HG03558 (cell line): ENCODE measurements at regions not wholly inside any gene's neighbourhood (a gene's known extent, or its start where the extent isn't known, plus 50 kb on each side); places are given as distances from the start of the nearest gene placed in this dataset.
"Not testable (repeated sequence)": the region's sequence is repeated elsewhere in the genome, so short reads cannot be mapped to it uniquely, and the experiment has no call there.

ENCODE experiments used
- ATAC-seq: cut with Tn5 transposase; IDR thresholded peaks from one replicate; pipeline ENCODE4 v1.9.1; 2021; ENCODE audit warnings: moderate number of reproducible peaks; ENCODE audit not compliant: unreplicated experiment; ENCODE audit errors: extremely low read depth

DNA sequence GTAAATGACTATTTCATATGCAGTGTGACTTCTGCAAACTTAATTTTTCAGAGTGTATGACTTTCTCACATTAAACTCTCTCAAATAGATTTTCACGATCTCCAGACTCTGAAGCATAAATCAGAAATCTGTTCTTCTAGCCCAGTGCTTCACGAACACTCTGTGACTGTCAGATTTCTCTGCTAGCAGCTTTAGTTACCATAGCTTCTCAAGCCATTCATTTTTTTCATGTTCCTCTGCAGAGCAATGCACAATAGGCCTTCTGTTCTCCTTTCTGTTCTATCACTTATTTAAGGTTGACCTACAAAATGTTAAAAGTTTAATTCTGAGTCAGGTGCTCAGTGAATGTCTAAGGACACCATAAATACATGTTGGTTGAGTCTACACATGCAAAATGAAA is 1102.2 kb downstream of the TUSC7 start:
- ATAC-seq, result no peak

DNA sequence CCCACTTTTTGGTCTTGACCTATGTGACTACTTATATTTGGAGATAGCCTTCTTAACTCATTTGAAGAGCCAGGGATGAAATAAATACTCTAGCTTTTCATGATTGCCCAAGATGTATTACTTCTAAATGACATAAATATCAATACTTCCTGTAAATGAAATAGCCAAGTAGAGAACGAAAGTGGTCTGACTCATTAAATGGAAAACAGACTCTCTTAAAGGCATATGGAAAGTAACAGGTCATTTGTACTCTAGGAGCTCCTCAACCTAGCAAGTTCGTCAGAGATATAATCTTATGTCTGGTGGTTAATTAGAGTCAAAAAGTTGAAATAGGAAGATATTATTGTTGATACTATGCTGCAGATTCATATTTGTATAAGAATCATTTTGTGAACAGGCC is 1105.4 kb downstream of the TUSC7 start:
- ATAC-seq, result no peak

DNA sequence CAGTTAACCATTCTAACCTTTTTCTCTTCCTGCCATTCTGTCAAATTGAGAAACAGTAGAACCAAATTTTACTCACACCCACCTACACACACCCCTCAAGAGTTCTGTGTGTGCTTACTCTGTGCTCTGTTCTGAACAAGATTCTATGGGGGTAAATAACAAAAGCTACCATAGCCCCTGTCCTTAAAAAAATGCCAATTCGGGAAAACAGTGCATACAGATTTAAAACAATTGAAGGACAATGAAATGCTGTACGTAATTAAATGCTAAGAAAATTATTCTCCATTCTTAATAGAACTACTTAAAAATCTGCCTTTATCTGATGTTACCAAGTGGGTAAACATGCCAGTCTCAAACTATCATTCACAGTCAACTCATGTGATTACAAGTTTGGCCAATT is 1107.5 kb downstream of the TUSC7 start:
- no peak for ATAC-seq

DNA sequence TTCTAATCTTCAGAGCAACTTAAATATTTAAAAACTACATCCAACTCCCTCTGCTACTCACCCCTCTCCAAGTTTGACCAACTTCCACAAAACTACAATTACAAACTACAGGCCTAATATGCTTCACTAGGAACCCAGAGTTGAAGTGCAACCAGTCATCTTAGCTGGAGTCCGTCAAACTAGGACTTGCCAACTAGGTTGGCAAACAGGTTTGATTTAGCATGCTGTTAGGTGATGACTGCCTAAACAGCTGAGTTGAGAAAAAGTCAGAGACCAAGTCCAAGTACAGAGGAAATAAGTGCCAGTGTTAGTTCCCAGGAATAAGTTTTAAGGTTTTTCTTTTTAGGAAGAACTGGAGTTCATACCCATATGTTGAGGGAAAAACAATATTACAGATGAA is 1109.0 kb downstream of the TUSC7 start:
- no peak for ATAC-seq

DNA sequence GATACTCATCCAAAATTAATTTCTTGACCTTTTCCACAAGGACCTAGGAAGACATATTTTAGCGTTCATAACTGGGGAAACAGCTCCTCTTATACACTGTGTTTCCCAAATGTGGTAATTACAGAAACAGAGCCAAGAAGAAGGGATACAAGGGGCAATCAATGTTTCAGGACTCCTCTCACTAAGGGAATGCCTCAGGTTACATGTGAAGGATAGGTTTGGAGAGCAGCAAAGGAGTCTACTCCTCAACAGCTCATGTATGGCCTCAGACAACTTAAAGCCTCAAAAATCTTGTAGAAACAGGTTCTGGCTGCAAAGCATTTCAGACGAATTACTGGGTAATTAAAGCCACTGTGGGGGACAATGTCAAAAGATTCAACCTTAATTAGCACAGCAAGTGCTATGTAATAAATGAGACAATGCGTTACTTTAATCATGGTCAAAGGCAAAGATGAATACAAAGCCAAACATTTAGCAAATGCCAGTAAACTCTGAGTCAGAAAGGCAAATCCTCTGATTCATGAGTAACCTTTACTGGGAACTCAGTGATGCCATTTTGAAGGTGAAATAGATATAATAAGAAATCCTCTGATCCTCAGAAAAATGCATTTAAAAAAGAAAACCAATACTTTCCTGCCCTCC is 1111.2 kb downstream of the TUSC7 start:
- ATAC-seq, result no peak

DNA sequence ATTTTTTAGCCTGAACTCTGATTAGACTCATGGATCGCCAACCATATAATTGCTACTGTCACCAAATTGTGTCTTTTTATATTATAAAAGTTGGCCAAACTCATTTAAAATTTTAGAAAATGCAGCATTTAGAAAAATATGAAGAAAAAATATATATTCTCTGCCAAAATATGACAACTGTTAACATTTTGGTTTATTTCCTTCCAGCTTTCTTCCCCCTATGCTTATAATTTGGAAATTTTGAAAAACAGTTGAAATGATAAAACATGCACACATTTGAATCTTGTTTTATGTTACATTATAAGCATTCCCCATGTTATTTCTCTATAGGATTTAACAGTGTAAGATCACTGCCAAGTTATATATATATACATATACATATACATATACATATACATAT is 1112.8 kb downstream of the TUSC7 start:
- ATAC-seq, result no peak

DNA sequence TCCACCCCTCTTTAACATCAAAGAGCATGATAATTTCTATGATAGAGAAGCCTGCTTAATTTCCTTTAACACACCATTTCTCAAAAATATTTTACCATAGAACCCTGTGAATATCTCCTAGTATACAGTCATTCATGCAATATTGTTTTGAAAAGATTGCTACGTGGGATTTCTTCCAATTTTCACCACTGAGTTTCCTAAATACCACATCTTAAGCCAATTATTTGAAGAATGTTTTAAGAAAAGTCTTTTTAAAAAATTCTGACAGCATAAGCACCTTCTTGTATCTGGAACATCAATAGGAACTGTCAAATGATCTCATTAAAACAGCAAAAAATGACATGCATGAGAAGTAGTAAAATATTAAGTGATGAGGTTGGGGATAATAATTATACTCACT is 1126.7 kb downstream of the TUSC7 start:
- no peak for ATAC-seq

DNA sequence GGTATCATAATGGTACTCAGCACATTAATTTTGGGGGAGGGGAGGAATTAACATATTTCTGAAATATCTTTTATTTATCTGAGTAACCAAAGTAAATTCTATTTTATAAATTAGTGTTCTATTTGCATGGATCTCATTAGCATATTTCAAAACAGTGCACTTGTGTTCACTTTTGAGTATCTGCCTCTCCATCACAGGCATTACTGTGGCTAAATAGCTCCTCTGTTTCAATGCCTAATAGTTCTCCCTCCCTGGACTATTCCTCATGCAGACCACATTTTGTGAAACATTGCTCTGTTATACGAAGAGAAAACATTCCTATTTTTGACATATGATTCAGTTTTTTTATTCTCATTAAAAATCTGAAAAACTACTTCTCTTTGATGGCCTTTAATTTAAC is 1127.8 kb downstream of the TUSC7 start:
- no peak for ATAC-seq

DNA sequence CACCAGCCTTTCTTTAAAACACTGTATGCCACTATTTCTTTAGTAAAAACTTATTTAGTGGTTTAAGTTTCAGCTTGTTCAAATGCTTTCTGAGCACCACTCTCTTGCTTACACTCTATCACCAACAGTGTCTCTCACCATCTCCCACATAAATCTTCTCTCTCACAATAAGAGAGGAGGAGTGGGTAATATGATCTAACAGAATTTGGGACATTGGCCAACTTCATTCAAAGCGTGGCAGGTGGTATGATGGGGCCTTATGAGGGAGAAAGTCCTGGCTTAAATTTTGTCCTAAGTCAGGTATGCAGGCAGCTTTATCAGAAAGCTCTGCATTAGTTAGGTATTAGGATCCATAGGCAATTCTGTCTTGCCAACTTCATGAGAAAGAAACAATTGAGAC is 1132.5 kb downstream of the TUSC7 start:
- ATAC-seq, result no peak

DNA sequence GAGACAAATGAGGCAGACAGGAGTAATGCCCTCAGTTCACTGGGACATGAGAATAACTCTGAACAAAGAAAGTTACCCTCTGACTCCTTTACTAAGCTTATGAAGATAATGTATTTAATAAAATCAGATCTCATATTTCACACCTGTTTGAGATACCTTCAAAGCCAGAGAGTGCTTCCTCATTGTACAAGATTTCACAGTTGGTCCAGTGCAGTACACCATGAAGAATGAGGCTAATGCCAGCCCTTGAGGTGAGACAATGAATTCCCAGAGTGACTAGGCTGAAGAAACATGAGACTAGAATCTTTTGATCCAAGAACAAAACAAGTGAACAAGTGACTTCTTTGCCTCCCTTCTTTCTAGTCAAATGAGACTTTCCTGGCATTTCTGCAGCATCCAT is 1133.8 kb downstream of the TUSC7 start:
- no peak for ATAC-seq

DNA sequence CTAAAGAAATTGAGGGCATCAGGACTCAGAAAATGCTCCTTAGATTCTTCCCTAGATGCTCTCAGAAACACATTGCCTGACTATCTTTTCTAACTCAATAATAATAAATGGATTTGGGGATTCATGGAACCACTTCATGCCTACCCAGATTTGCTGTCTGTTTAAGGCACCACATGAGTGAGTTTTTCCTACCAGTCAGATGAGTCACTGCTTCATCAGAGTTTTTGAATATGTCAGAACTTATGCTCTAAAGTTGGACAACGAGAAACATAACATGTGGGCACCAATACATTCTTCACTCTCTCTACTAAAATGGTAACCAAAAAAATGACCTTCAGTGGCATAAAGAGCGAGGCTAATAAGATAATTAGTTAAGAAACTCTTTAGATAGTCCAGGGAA is 1135.1 kb downstream of the TUSC7 start:
- no peak for ATAC-seq

DNA sequence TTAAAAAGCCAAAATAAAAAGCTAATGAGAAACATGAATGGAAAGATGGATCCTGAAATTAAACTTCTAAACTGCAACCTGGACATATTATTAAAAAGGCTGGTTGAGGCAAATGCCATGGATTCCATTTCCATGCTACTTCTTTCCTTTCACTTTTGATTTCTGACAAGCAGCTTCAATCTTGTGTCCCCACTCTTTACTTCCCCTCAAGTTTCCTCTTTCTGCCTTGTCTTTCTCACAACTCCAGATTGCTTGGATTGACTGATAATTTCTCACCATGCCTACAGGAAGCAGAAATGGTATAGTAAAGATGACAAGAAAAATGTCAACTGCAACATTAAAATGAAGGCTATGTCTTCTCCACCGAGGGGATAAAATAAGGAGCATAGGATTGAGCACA is 1136.7 kb downstream of the TUSC7 start:
- ATAC-seq, result no peak

DNA sequence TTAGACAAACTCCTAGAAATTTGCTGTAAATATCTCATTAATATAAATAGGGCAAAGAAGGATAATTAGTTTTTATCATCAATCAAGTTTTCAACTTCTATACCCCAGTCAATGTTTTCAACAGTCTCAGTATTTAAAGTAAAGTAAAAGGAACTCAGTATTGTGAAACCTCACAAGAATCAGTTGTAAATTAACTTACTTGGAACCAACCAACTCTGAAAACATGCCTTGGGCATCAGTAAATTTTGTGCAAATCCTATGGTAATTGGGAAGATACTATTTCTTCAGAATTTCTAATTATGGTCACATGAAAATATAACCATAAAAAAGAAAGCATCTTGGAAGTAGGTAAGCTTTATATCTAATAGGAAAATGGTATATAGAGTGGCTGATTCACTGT is 1139.0 kb downstream of the TUSC7 start:
- ATAC-seq, result no peak

DNA sequence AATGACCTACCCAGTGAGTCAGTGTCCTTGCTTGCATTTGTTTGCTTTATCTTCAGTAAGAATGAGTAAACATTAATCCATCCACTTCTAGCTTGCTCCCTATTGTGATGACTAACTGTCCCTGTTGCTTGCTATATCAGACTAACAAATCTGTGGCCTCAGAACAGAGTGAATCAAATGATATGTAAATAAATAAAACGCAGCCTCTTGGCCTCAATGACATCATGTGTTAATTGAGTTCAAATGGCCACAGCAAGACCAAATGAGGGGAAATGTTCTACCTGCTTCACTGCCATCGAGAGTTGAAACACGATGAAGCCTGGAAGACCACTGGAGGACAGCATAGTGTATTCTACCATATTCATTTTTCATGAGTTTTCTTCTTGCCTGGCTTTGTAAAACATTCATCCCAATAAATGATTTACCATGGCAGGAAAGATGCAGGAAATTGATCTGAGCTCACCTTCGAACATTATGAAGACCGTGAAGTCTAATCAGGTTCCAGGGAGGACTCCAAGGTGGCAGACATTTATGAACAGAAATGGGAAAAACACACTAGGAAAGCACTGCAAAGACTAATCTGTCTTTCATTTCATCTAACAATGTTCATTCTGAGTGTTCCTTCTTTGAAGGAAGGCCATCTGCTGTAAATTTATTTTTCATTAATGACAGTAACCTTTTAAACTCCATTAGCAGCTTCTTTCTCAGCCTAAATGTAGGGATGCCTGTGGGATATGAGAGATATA is 1144.5 kb downstream of the TUSC7 start:
- no peak for ATAC-seq

DNA sequence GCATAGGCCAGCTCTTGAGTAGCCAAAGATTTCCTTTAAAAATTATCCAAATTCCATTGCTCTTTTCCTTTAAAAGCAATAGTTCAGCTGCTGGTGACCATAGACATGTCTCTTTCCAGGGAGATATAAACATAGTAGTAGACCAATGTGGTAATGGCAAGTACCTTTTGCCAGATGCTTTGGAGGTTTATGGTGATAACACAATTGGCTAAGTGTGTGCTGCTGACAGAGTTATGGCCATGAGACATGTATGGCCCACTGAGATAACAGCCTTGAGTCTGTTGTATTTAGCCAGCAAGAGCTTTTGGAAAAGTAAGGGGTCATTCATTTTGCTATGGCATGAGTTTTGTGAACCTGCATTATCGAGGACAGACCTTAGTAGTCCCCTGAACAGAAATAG is 1146.8 kb downstream of the TUSC7 start:
- no peak for ATAC-seq

DNA sequence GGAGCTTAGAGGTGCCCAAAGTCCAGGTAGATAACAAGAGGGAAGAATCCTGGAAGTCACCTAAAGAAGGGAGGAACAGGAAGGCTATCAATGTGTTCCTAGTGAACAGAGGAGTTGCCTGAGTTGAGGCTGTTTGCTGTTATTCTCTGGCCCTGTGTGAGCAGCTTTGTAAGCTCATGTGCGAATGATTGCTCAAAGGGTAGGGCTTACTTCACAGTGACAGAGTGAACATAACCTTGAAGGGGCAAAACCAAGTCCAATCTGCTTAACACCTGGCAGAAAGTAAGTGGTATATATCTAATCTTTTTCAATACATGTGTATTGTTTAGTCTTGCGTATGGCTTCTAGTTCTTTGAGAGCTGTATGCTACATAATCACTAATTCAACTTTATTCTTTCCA is 1153.6 kb downstream of the TUSC7 start:
- no peak for ATAC-seq

DNA sequence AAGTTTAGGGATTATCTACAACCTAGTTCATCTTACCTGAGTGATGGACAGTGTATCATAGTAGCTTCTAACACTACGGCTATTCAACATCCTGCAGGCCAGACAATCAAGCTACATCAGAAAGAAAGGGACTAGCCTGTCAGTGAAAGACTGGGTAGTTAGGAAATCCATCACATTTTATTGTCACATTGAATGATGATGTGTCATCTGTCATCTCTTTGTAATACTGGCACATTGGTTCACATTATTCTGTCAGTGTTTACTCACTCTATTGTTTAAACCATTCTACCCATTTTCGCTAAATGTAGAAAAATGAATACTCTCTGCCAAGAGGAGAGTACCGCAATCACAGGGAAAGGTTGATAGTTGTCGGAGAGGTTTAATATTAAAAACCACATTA is 1155.8 kb downstream of the TUSC7 start:
- ATAC-seq, result no peak

DNA sequence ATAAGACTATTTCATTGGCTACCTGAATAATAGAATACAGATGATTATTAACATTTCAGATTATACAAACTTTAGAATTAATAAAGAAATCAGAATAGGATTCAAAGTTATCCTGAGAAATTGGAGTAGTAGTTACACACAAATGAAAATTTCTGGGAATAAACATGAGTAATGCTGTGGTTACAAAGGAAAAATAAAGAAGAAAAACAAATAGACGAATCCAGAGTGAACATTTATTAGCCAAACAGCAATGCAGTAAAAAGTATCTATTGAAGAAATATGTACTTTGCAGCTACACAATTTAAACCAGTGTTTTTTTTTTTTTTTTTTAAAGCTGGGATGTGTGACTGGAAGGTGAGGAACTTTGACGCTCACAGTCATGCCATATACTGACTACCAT is 1159.2 kb downstream of the TUSC7 start:
- no peak for ATAC-seq

DNA sequence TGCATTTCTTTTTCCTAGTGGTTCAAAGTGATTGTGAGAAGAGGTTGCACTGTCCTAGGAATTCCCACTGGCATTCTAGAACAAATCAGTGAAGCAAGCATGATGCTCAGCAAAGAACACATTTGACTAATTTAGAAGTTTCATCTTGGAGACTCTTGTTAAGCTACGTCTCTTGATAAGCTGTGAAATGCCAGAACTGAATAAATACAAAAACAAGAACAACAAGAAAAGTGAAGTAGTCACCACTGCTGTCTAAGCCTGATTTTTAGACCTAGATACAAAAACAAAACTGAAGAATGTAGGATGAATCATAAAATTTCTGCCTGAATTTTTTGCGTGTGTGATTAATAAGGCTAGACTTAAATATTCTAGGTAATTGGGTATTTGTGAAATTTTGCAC is 1162.4 kb downstream of the TUSC7 start:
- ATAC-seq, result no peak

DNA sequence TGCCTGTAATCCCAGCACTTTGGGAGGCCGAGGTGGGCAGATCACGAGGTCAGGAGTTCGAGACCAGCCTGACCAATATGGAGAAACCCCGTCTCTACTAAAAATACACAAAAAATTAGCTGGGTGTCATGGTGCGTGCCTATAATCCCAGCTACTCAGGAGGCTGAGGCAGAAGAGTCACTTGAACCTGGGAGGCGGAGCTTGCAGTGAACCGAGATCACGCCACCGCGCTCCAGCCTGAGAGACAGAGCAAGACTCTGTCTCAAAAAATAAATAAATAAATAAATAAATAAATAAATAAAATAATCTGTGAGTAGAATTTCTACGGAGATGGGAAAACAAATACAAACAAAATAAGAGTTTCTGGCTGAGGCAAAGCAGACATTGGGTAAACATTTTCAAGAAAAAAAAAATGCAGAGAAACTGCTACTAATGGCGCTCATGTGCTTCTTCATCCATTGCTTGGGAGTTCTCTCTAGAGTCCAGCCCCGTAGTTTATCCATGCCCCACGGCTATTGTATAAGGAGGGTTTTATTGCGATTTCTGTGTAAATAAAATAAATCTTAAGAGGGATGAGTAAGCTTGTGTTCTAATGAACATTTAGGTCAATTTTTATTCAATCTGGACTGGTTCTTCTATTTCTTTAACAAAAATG is 1161.9 kb downstream of the IGSF11 start:
- ATAC-seq, result not testable (repeated sequence)

DNA sequence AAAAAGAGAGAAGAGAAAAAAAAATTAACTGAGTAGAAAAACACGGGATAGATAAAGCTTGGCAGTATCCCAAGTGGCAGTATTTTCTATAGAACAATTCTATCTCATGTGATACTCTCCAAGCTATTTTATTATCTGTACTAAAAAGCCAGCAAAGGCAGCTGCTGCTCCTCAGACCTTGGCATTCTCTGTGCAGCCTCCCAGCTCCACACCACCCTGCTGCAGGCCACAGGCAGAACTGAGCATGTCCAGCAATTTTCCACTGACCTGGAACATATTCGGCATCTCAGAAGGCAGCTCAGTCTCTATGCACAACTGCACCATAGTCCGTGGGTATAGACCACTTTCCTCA is 1161.4 kb downstream of the IGSF11 start:
- no peak for ATAC-seq
